ENCODE measurements at regions not wholly inside any gene's neighbourhood (a gene's known extent, or its start where the extent isn't known, plus 50 kb on each side); places are given as distances from the start of the nearest gene placed in this dataset.
A peak's percentile ranks its signal among the peaks of the same experiment; 100 is the strongest.
"Not testable (repeated sequence)": the region's sequence is repeated elsewhere in the genome, so short reads cannot be mapped to it uniquely, and the experiment has no call there.

DNA sequence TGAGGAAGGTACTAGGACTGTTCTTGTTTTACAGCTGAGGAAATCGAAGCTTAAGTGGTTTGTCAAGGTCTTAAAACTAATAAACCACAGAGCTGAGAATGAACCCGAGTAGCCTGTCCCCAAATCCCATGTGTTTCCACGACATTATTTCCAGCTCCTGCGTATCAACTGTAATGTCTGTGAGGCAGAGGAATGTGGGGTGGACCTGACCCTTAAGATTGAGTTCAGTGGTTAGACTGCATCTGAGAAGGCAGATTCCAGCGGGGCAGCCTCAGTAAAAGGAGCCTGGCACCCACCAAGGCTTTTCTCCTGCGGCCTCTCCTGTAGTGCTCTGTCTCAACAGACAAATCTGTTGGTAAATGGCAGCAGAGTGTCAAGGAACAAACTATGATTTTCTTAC, 81.9 kb upstream of the TMEM178A start:
- DNase-seq = no peak

GRCh38 chr2:39584283-39584965, 81.3 kb upstream of the TMEM178A start:
- no peak for DNase-seq

- not testable (repeated sequence) for DNase-seq
Observed at GRCh38 chr2:39585531-39585930, 80.2 kb upstream of the TMEM178A start.

DNA sequence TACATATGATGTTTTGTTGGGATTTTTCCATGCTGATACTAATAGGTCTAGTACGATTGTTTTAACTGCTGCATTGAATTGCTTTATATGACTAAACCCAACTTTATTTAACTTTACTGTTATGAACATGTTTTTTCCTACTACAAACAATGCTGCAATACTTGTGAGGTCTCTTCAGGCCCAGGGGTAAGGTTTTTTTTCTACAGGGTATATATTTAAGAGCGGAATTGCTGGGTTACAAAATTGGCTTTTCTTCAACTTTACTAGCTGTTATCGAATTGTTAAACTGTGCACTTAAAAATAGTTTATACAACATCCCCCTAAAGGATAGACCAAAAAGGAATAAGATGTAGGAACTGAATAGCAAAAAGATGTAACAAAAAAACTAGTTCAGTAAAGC, 78.5 kb upstream of the TMEM178A start:
- no peak for DNase-seq

- DNase-seq = no peak
Observed at GRCh38 chr2:39587641-39588040, 78.1 kb upstream of the TMEM178A start.

GRCh38 chr2:39593439-39594393, 72.0 kb upstream of the TMEM178A start:
- DNase-seq = peak; percentile 2

DNA sequence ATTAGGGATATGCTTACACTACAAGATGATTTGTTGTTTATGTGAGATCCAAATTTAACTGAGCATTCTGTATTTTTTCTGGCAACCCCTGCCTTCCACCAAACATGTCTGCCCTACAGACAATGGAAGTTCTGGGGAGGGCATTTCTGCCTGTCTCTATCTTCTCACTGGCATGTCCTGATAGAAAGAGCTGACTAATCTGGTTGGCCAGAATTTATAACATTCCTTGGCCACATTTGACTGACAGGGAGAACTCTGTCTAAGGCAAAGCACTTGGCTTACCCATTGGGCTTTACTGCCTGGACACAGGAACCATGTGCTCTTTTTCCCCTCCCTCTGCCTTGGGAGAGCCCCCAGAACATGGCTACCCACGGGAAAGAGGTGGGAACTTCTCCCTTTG, 70.6 kb upstream of the TMEM178A start:
- DNase-seq = no peak

DNA sequence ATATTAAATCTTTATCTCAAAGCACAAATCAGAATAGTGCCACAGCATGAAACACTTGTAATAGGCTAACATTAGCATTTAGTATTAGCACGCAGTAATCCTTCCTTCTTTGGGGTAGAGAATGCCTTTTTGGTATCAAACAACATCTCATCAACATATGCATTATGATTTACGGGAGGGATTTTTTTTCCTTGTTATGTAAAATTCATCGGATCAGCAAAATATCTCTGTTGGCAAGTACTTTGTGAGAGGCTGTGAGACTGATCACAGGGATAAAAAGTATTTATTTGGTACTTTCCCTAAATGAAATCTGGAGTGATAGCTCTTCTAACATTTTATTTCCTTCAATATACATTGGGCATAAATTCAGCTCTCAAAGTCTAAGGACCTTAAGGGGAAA, 68.4 kb upstream of the TMEM178A start:
- DNase-seq = no peak

GRCh38 chr2:39602616-39603015, 63.1 kb upstream of the TMEM178A start:
- DNase-seq = no peak

- DNase-seq = no peak
Observed at GRCh38 chr2:39603436-39603835, 62.3 kb upstream of the TMEM178A start.

GRCh38 chr2:39604866-39605265, 60.9 kb upstream of the TMEM178A start:
- no peak for DNase-seq

GRCh38 chr2:39606585-39606984, 59.1 kb upstream of the TMEM178A start:
- DNase-seq = no peak

- no peak for DNase-seq
Observed at GRCh38 chr2:39607538-39608262, 58.0 kb upstream of the TMEM178A start.

DNA sequence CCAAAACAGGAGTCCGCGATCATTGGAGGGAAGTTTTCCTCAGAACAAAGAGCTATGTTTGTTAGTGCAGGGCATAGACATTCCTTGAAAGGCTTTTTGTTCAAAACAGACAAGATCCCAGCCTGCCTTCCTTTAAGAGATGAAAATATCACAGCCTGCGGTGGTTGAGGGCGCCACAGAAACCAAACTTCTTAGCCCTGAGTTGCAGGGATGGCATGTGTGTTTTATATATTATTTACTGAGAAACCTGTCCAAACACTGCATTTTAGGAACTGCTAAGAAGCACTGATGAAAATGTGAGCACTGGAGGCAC, 57.5 kb upstream of the TMEM178A start:
- no peak for DNase-seq

DNA sequence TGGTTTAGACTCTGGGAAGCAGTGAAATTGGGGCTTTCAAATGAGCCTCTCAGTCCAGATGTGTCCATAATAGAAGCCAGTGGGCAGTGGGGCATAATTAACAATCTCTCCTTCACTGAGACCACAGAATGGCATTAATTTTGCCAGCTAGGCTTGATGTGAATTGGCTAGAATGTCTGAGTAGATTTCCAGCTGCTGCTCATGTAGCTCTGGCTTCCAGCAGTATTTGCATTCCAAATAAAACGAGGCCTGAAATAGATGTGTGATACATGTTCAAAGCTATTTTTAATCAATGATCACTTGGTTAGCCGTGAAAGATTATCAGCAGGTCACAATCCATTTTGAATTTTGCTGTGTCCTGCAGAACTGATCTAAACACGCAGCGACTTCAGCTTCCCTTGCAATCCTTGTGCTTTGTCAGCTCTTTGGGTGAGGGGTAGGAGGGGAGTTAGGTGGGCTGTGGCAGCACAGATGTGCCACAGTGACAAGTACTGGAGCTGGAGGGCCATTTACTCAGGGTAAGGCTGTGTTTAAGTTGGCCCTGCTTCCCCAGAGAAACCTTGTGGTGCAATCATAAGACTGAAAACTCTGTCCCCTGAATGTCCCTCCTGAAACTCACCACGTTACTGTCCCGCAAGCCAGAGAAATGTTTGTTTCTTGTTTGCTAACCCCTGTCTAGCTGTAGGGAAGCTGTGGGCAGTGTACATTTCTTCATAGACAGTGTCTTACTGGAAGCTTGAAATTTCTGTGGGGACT, 56.9 kb upstream of the TMEM178A start:
- no peak for DNase-seq

DNA sequence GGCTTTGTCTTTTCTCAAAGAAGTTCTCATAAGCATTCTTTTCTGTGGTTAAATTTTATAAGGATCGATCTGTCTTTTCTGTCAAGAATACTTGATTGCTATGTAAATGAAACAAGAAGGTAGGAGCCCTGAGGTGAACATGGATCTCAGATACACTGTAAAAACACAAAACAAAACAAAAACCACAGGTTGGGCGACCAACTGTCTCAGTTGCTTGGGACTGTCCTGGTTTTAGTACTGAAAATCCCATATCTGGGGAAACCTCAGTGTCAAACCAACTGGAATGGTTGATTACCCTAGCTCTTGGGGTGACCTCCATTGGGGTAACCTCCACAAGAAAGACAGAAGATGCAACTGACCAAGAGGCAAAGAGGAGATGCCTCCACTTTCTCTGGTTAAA, 55.8 kb upstream of the TMEM178A start:
- DNase-seq = no peak

GRCh38 chr2:39615675-39616074, 50.0 kb upstream of the TMEM178A start:
- no peak for DNase-seq
